ENCODE measurements at regions not wholly inside any gene's neighbourhood (a gene's known extent, or its start where the extent isn't known, plus 50 kb on each side); places are given as distances from the start of the nearest gene placed in this dataset.

- no peak overlapping the region for H3K4me3 Mint-ChIP-seq (ENCODE audit: unreplicated experiment)
- no peaks in the 10 kb centered on the region for H3K4me1 ChIP-seq (ENCODE audit: insufficient read depth, low read length)
- no peak overlapping the region for H3K27ac Mint-ChIP-seq (ENCODE audit: unreplicated experiment)
- peaks cover 51% of the 10 kb centered on the region for H3K27me3 Mint-ChIP-seq (ENCODE audit: low read depth, unreplicated experiment)
- H3K9me3 ChIP-seq (ENCODE audit: insufficient read depth, low read depth, low read length) = no peaks in the 10 kb centered on the region
- peaks cover 2% of the 10 kb centered on the region for H3K27me3 ChIP-seq (ENCODE audit: insufficient read depth, low read length)
- H3K9me3 Mint-ChIP-seq (ENCODE audit: unreplicated experiment) = no peaks in the 10 kb centered on the region
- no peak overlapping the region for H3K9ac ChIP-seq (ENCODE audit: low read length)
- FAIRE-seq (no peak), DNase-seq (ENCODE audit: low read depth) (no peak)
- no peak for TF ChIP-seq EZH2 (IDR thresholded peaks at IDR 0.05; ENCODE audit: insufficient read depth, low read length)
- no peak for TF ChIP-seq CTCF (IDR thresholded peaks at IDR 0.05; ENCODE audit: insufficient read depth, low read depth, low read length)
- H3K4me1 Mint-ChIP-seq (ENCODE audit: low read depth, unreplicated experiment) = no peaks in the 10 kb centered on the region
- no peak overlapping the region for H3K27ac ChIP-seq (ENCODE audit: low read depth, low read length)
- no peak overlapping the region for H3K4me2 ChIP-seq (ENCODE audit: low read length)
- no peak overlapping the region for H2AFZ ChIP-seq (ENCODE audit: low read depth, low read length)
- no peaks in the 10 kb centered on the region for H3K79me2 ChIP-seq (ENCODE audit: insufficient read depth, low read length)
- no peaks in the 10 kb centered on the region for H3K36me3 Mint-ChIP-seq (ENCODE audit: low read depth, unreplicated experiment)
- H3K4me3 ChIP-seq (ENCODE audit: insufficient read depth, low read depth, low read length) = no peak overlapping the region
- H4K20me1 ChIP-seq (ENCODE audit: insufficient read depth, low read length) = no peaks in the 10 kb centered on the region
- no peaks in the 10 kb centered on the region for H3K36me3 ChIP-seq (ENCODE audit: insufficient read depth, low read length)
Observed at GRCh38 chr5:2172471-2172870, 289.7 kb upstream of the IRX4 start.

- peaks cover under 1% of the 10 kb centered on the region for H3K36me3 Mint-ChIP-seq (ENCODE audit: low read depth, unreplicated experiment)
- FAIRE-seq (no peak), DNase-seq (ENCODE audit: low read depth) (no peak)
- no peak for TF ChIP-seq EZH2 (IDR thresholded peaks at IDR 0.05; ENCODE audit: insufficient read depth, low read length)
- no peak for TF ChIP-seq CTCF (IDR thresholded peaks at IDR 0.05; ENCODE audit: insufficient read depth, low read depth, low read length)
- H3K27ac Mint-ChIP-seq (ENCODE audit: unreplicated experiment) = no peak overlapping the region
- no peak overlapping the region for H3K4me3 ChIP-seq (ENCODE audit: insufficient read depth, low read depth, low read length)
- H4K20me1 ChIP-seq (ENCODE audit: insufficient read depth, low read length) = no peaks in the 10 kb centered on the region
- no peaks in the 10 kb centered on the region for H3K4me1 ChIP-seq (ENCODE audit: insufficient read depth, low read length)
- peaks cover 46% of the 10 kb centered on the region for H3K27me3 Mint-ChIP-seq (ENCODE audit: low read depth, unreplicated experiment)
- no peaks in the 10 kb centered on the region for H3K9me3 ChIP-seq (ENCODE audit: insufficient read depth, low read depth, low read length)
- H3K4me1 Mint-ChIP-seq (ENCODE audit: low read depth, unreplicated experiment) = no peaks in the 10 kb centered on the region
- H3K4me3 Mint-ChIP-seq (ENCODE audit: unreplicated experiment) = no peak overlapping the region
- H3K27ac ChIP-seq (ENCODE audit: low read depth, low read length) = no peak overlapping the region
- H3K79me2 ChIP-seq (ENCODE audit: insufficient read depth, low read length) = no peaks in the 10 kb centered on the region
- H2AFZ ChIP-seq (ENCODE audit: low read depth, low read length) = no peak overlapping the region
- H3K9me3 Mint-ChIP-seq (ENCODE audit: unreplicated experiment) = no peaks in the 10 kb centered on the region
- H3K27me3 ChIP-seq (ENCODE audit: insufficient read depth, low read length) = peaks cover 2% of the 10 kb centered on the region
- no peak overlapping the region for H3K4me2 ChIP-seq (ENCODE audit: low read length)
- H3K36me3 ChIP-seq (ENCODE audit: insufficient read depth, low read length) = no peaks in the 10 kb centered on the region
- H3K9ac ChIP-seq (ENCODE audit: low read length) = no peak overlapping the region
Observed at GRCh38 chr5:2170761-2171160, 288.0 kb upstream of the IRX4 start.

DNA sequence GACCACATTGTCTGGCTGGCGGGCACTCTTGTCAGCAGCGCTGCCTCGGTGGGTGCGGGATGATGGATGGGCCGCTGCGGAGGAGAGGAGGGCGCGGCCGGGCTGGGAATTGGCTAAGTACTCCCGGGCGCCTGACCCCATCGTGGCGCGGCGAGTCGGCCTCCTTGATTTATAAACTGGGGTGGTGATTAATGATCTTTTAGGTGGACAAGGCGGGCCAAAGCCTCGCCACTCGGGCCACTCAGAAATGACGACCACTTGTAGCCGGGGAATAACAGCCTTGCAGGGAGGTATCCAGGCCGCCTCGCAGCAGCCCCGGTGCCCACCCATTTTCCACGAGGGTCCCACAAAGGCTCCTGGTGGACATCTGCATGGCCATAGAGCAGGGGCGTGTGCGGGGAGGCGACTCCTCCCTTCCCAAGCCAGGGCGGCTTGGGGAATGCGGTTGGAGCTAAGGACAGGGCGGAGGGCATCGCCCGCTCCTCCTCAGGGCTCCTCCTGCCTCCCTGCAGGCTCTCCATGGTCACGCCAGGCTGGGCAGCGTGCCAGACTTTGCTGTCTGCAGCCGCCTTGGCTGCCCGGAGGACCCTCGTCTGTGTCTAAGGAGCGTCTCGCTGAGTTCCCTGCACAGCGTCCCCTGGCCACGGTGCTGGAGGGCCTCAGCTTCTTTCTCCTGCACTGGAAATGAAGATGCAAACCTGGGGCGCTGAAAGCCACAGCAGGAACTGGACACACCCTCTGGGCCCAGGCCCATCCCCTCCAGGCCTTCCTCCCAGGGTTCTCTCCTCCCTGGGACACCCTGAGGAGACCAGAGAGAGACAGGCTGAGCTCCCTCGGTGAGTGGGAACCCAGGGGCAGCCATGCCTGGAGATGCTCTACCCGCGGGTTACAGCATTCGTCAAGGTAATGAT is 287.4 kb upstream of the IRX4 start:
- TF ChIP-seq CTCF (IDR thresholded peaks at IDR 0.05; ENCODE audit: insufficient read depth, low read depth, low read length) = no peak
- TF ChIP-seq EZH2 (IDR thresholded peaks at IDR 0.05; ENCODE audit: insufficient read depth, low read length) = no peak
- Histone ChIP-seq H3K4me1 (ENCODE audit: insufficient read depth, low read length) (no peaks in the 10 kb centered on the region), H3K36me3 (ENCODE audit: insufficient read depth, low read length) (no peaks in the 10 kb centered on the region), H2AFZ (ENCODE audit: low read depth, low read length) (no peak overlapping the region), H3K9ac (ENCODE audit: low read length) (no peak overlapping the region), H3K27ac (ENCODE audit: low read depth, low read length) (no peak overlapping the region), H3K9me3 (ENCODE audit: insufficient read depth, low read depth, low read length) (no peaks in the 10 kb centered on the region), H3K4me2 (ENCODE audit: low read length) (no peak overlapping the region), H4K20me1 (ENCODE audit: insufficient read depth, low read length) (no peaks in the 10 kb centered on the region), H3K79me2 (ENCODE audit: insufficient read depth, low read length) (no peaks in the 10 kb centered on the region), H3K27me3 (ENCODE audit: insufficient read depth, low read length) (peaks cover 2% of the 10 kb centered on the region), H3K4me3 (ENCODE audit: insufficient read depth, low read depth, low read length) (no peak overlapping the region)
- peaks cover 2% of the 10 kb centered on the region for H3K36me3 Mint-ChIP-seq (ENCODE audit: low read depth, unreplicated experiment)
- no peak overlapping the region for H3K27ac Mint-ChIP-seq (ENCODE audit: unreplicated experiment)
- no peaks in the 10 kb centered on the region for H3K4me1 Mint-ChIP-seq (ENCODE audit: low read depth, unreplicated experiment)
- FAIRE-seq = no peak
- H3K4me3 Mint-ChIP-seq (ENCODE audit: unreplicated experiment) = no peak overlapping the region
- no peaks in the 10 kb centered on the region for H3K9me3 Mint-ChIP-seq (ENCODE audit: unreplicated experiment)
- no peak for DNase-seq (ENCODE audit: low read depth)
- H3K27me3 Mint-ChIP-seq (ENCODE audit: low read depth, unreplicated experiment) = peaks cover 48% of the 10 kb centered on the region

Data from astrocyte (in vitro differentiated cells and primary cell).